ENCODE measurements at regions not wholly inside any gene's neighbourhood (a gene's known extent, or its start where the extent isn't known, plus 50 kb on each side); places are given as distances from the start of the nearest gene placed in this dataset.

- Histone ChIP-seq H4K20me1 (ENCODE audit: insufficient read depth) (no peaks in the 10 kb centered on the region), H3K27me3 (replicated peaks; ENCODE audit: insufficient read depth) (no peaks in the 10 kb centered on the region), H3K4me1 (ENCODE audit: insufficient read depth) (no peaks in the 10 kb centered on the region), H3K27ac (no peak overlapping the region), H3K79me2 (ENCODE audit: insufficient read depth) (no peaks in the 10 kb centered on the region), H2AFZ (no peak overlapping the region), H3K9ac (no peak overlapping the region), H3K4me2 (ENCODE audit: unreplicated experiment) (no peak overlapping the region), H3K4me3 (no peak overlapping the region), H3K36me3 (ENCODE audit: low read depth) (no peaks in the 10 kb centered on the region), H3K9me2 (ENCODE audit: insufficient read depth) (no peaks in the 10 kb centered on the region), H3F3A (ENCODE audit: insufficient read depth) (no peaks in the 10 kb centered on the region), H3K9me3 (ENCODE audit: low read depth) (peaks cover 3% of the 10 kb centered on the region)
- TF ChIP-seq EZH2 (IDR thresholded peaks at IDR 0.05; ENCODE audit: insufficient read depth, poor library complexity, severe bottlenecking) (no peak), EZH2phosphoT487 (IDR thresholded peaks at IDR 0.05; ENCODE audit: insufficient read depth, low read depth) (no peak)
- 6 to 12% methylated on average over 1 of the region's 1 CpG for WGBS, 2 experiments (ENCODE audit: low coverage in 1 of 2, low lambda C conversion rate in 2 of 2, missing lambda C conversion rate in 2 of 2)
- in situ Hi-C loops (cut with MboI): no loop called here
- DNase-seq: no peak
Measured at GRCh38 chr2:49480520-49480919, 326.2 kb upstream of the FSHR start.

GRCh38 chr2:49465157-49465831 is 311.0 kb upstream of the FSHR start:
- H3K4me2 ChIP-seq (ENCODE audit: unreplicated experiment): no peak overlapping the region
- in situ Hi-C loops (cut with MboI): no loop called here
- no peak overlapping the region for H3K4me3 ChIP-seq
- H4K20me1 ChIP-seq (ENCODE audit: insufficient read depth): no peaks in the 10 kb centered on the region
- H3K36me3 ChIP-seq (ENCODE audit: low read depth): no peaks in the 10 kb centered on the region
- H3K79me2 ChIP-seq (ENCODE audit: insufficient read depth): no peaks in the 10 kb centered on the region
- DNase-seq: no peak
- H3K9me3 ChIP-seq (ENCODE audit: low read depth): no peaks in the 10 kb centered on the region
- H3K9ac ChIP-seq: no peak overlapping the region
- TF ChIP-seq EZH2 (IDR thresholded peaks at IDR 0.05; ENCODE audit: insufficient read depth, poor library complexity, severe bottlenecking) (no peak), EZH2phosphoT487 (IDR thresholded peaks at IDR 0.05; ENCODE audit: insufficient read depth, low read depth) (no peak)
- no peak overlapping the region for H2AFZ ChIP-seq
- H3K9me2 ChIP-seq (ENCODE audit: insufficient read depth): no peaks in the 10 kb centered on the region
- no peak overlapping the region for H3K27ac ChIP-seq
- H3K27me3 ChIP-seq (replicated peaks; ENCODE audit: insufficient read depth): no peaks in the 10 kb centered on the region
- no peaks in the 10 kb centered on the region for H3K4me1 ChIP-seq (ENCODE audit: insufficient read depth)
- H3F3A ChIP-seq (ENCODE audit: insufficient read depth): no peaks in the 10 kb centered on the region
- WGBS, 2 experiments (ENCODE audit: low coverage in 1 of 2, low lambda C conversion rate in 2 of 2, missing lambda C conversion rate in 2 of 2): 20 to 27% methylated on average over 1 of the region's 1 CpG

- Histone ChIP-seq H3K27ac (no peak overlapping the region), H3F3A (ENCODE audit: insufficient read depth) (no peaks in the 10 kb centered on the region), H3K79me2 (ENCODE audit: insufficient read depth) (no peaks in the 10 kb centered on the region), H3K36me3 (ENCODE audit: low read depth) (no peaks in the 10 kb centered on the region), H4K20me1 (ENCODE audit: insufficient read depth) (no peaks in the 10 kb centered on the region), H3K9me2 (ENCODE audit: insufficient read depth) (no peaks in the 10 kb centered on the region), H3K4me2 (ENCODE audit: unreplicated experiment) (no peak overlapping the region), H3K4me3 (no peak overlapping the region), H3K27me3 (replicated peaks; ENCODE audit: insufficient read depth) (no peaks in the 10 kb centered on the region), H2AFZ (no peak overlapping the region), H3K9ac (no peak overlapping the region), H3K9me3 (ENCODE audit: low read depth) (no peaks in the 10 kb centered on the region), H3K4me1 (ENCODE audit: insufficient read depth) (no peaks in the 10 kb centered on the region)
- DNase-seq: no peak
- in situ Hi-C loops (cut with MboI): no loop called here
- 15 to 23% methylated on average over 3 of the region's 3 CpGs for whole genome bisulfite sequencing, 2 experiments (ENCODE audit: low coverage in 1 of 2, low lambda C conversion rate in 2 of 2, missing lambda C conversion rate in 2 of 2)
- TF ChIP-seq EZH2phosphoT487 (IDR thresholded peaks at IDR 0.05; ENCODE audit: insufficient read depth, low read depth) (no peak), EZH2 (IDR thresholded peaks at IDR 0.05; ENCODE audit: insufficient read depth, poor library complexity, severe bottlenecking) (no peak)
Measured at GRCh38 chr2:49459314-49459993, 305.1 kb upstream of the FSHR start.

- WGBS, 2 experiments (ENCODE audit: low coverage in 1 of 2, low lambda C conversion rate in 2 of 2, missing lambda C conversion rate in 2 of 2): 13 to 19% methylated on average over 3 of the region's 3 CpGs
- no peaks in the 10 kb centered on the region for H3K9me2 ChIP-seq (ENCODE audit: insufficient read depth)
Measured at GRCh38 chr2:49444005-49444404, 289.7 kb upstream of the FSHR start.

More at GRCh38 chr2:49444005-49444404, 289.7 kb upstream of the FSHR start:
- H3K9me3 ChIP-seq (ENCODE audit: low read depth): no peaks in the 10 kb centered on the region
- H2AFZ ChIP-seq: no peak overlapping the region
- in situ Hi-C loops (cut with MboI): no loop called here
- H3K36me3 ChIP-seq (ENCODE audit: low read depth): no peaks in the 10 kb centered on the region
- H3K4me2 ChIP-seq (ENCODE audit: unreplicated experiment): no peak overlapping the region
- no peaks in the 10 kb centered on the region for H4K20me1 ChIP-seq (ENCODE audit: insufficient read depth)
- H3K27me3 ChIP-seq (replicated peaks; ENCODE audit: insufficient read depth): no peaks in the 10 kb centered on the region
- no peak overlapping the region for H3K27ac ChIP-seq
- no peak for DNase-seq
- no peak overlapping the region for H3K4me3 ChIP-seq
- no peaks in the 10 kb centered on the region for H3K79me2 ChIP-seq (ENCODE audit: insufficient read depth)
- no peaks in the 10 kb centered on the region for H3K4me1 ChIP-seq (ENCODE audit: insufficient read depth)
- no peak overlapping the region for H3K9ac ChIP-seq
- no peaks in the 10 kb centered on the region for H3F3A ChIP-seq (ENCODE audit: insufficient read depth)
- TF ChIP-seq EZH2phosphoT487 (IDR thresholded peaks at IDR 0.05; ENCODE audit: insufficient read depth, low read depth) (no peak), EZH2 (IDR thresholded peaks at IDR 0.05; ENCODE audit: insufficient read depth, poor library complexity, severe bottlenecking) (no peak)
